SK-N-SH (cell line): ENCODE measurements at regions not wholly inside any gene's neighbourhood (a gene's known extent, or its start where the extent isn't known, plus 50 kb on each side); places are given as distances from the start of the nearest gene placed in this dataset.

Experiments used
- CTCF ChIA-PET: fragments of 300-600, 350-600 bp; formaldehyde crosslinking; extraction: SDS; loops from one replicate; lab custom pipeline; 2021; lab: Yijun Ruan, JAX
- POLR2A ChIA-PET: fragments of 350-600 bp; sonication (Branson Sonifier 250); formaldehyde crosslinking; extraction: SDS; loops from one replicate; lab custom pipeline; 2020; ENCODE audit warnings: antibody characterized with exemption, inconsistent platforms; lab: Yijun Ruan, JAX
- DNase-seq: peaks from one replicate; pipeline ENCODE4 v3.0.0; 2012
- H2AFZ ChIP-seq: fragments of 200-600 bp; sonication (generic); 2 replicates; pipeline ENCODE4 v1.8.1; 2016; ENCODE audit warnings: antibody characterized with exemption, mild to moderate bottlenecking, low read depth
- H3F3A ChIP-seq: fragments of 200-600 bp; sonication (generic); replicated peaks from 2 replicates; pipeline ENCODE3; 2016; ENCODE audit warnings: antibody characterized with exemption, mild to moderate bottlenecking; ENCODE audit not compliant: insufficient read depth
- H3K27ac ChIP-seq, 2 experiments: fragments of 200-500 bp in 1 of 2; fragments of 200-600 bp in 1 of 2; sonication (Bioruptor generic) in 1 of 2; sonication (generic), shearing (Covaris generic) in 1 of 2; 2 replicates each; pipeline versions ENCODE4 v1.5.1 to v1.6.1; 2014 to 2016; ENCODE audit warnings: low read depth in 2 of 2, inconsistent platforms in 1 of 2, low read length in 1 of 2, mild to moderate bottlenecking in 1 of 2, mixed read lengths in 1 of 2
- H3K27me3 ChIP-seq: fragments of 200-600 bp; sonication (generic), shearing (Covaris generic); 2 replicates; pipeline ENCODE4 v1.6.1; 2016; ENCODE audit warnings: mixed run types; ENCODE audit not compliant: insufficient read depth
- H3K36me3 ChIP-seq, 2 experiments: fragments of 200-500 bp in 1 of 2; fragments of 200-600 bp in 1 of 2; sonication (Bioruptor generic) in 1 of 2; sonication (generic) in 1 of 2; replicated peaks in 1 of 2; 2 replicates each; pipeline versions ENCODE3 to v1.5.1; 2014 to 2016; ENCODE audit warnings: low read length in 1 of 2, mild to moderate bottlenecking in 1 of 2; ENCODE audit not compliant: insufficient read depth in 2 of 2, control insufficient read depth in 1 of 2
- H3K4me1 ChIP-seq, 2 experiments: fragments of 200-500 bp in 1 of 2; fragments of 200-600 bp in 1 of 2; sonication (Bioruptor generic) in 1 of 2; sonication (generic), shearing (Covaris generic) in 1 of 2; 2 replicates each; pipeline versions ENCODE4 v1.5.1 to v1.6.1; 2014 to 2016; ENCODE audit warnings: low read depth in 1 of 2, low read length in 1 of 2, mixed run types in 1 of 2; ENCODE audit not compliant: insufficient read depth in 2 of 2, control insufficient read depth in 1 of 2
- H3K4me2 ChIP-seq: fragments of 200-600 bp; sonication (generic), shearing (Covaris generic); 2 replicates; pipeline ENCODE4 v1.6.1; 2017; ENCODE audit warnings: mixed run types
- H3K4me3 ChIP-seq, 2 experiments: fragments of 200-500 bp in 1 of 2; fragments of 200-600 bp in 1 of 2; sonication (Bioruptor generic) in 1 of 2; sonication (generic), shearing (Covaris generic) in 1 of 2; 2 replicates each; pipeline versions ENCODE4 v1.5.1 to v1.8.1; 2014 to 2016; ENCODE audit warnings: low read depth in 2 of 2, inconsistent platforms in 1 of 2, low read length in 1 of 2, mild to moderate bottlenecking in 1 of 2, mixed read lengths in 1 of 2, moderate library complexity in 1 of 2
- H3K79me2 ChIP-seq: fragments of 200-600 bp; sonication (generic); 2 replicates; pipeline ENCODE4 v1.8.1; 2017; ENCODE audit warnings: mild to moderate bottlenecking; ENCODE audit not compliant: insufficient read depth
- H3K9ac ChIP-seq: fragments of 200-600 bp; sonication (generic); 2 replicates; pipeline ENCODE4 v1.6.1; 2017; ENCODE audit warnings: mixed run types
- H3K9me2 ChIP-seq: fragments of 200-600 bp; sonication (generic); 2 replicates; pipeline ENCODE4 v1.6.1; 2017; ENCODE audit warnings: mixed run types
- H3K9me3 ChIP-seq: fragments of 200-600 bp; sonication (generic); 2 replicates; pipeline ENCODE4 v1.6.1; 2017; ENCODE audit warnings: mixed run types, mild to moderate bottlenecking, moderate library complexity
- H4K20me1 ChIP-seq: fragments of 200-600 bp; sonication (generic); 2 replicates; pipeline ENCODE4 v1.6.1; 2017; ENCODE audit warnings: mild to moderate bottlenecking, mixed run types; ENCODE audit not compliant: insufficient read depth
- ELF1 ChIP-seq: IDR thresholded peaks from 2 replicates; pipeline ENCODE4 v1.4.0; 2012
- EZH2phosphoT487 ChIP-seq: fragments of 200-600 bp; sonication (generic); IDR thresholded peaks from 2 replicates; pipeline ENCODE4 v1.6.1; 2017; ENCODE audit warnings: low read depth, mixed run types, mild to moderate bottlenecking, antibody characterized with exemption, moderate library complexity, borderline replicate concordance
- FOSL2 ChIP-seq: IDR thresholded peaks from 2 replicates; pipeline ENCODE4 v1.4.0; 2012; ENCODE audit warnings: low read depth, mild to moderate bottlenecking, moderate library complexity, borderline replicate concordance
- FOXJ3 ChIP-seq: sonication (generic); formaldehyde crosslinking; IDR thresholded peaks from 2 replicates; pipeline ENCODE4 v1.5.1; 2020; ENCODE audit warnings: mild to moderate bottlenecking, missing genetic modification reagents
- GABPA ChIP-seq: IDR thresholded peaks from 2 replicates; pipeline ENCODE4 v1.4.0; 2012; ENCODE audit warnings: low read depth, mild to moderate bottlenecking
- JUND ChIP-seq: IDR thresholded peaks from 2 replicates; pipeline ENCODE4 v1.4.0; 2012
- MEF2A ChIP-seq: IDR thresholded peaks from 2 replicates; pipeline ENCODE4 v1.4.0; 2012; ENCODE audit warnings: low read depth, borderline replicate concordance
- MXI1 ChIP-seq: IDR thresholded peaks from 2 replicates; pipeline ENCODE4 v1.6.1; 2012; ENCODE audit warnings: mild to moderate bottlenecking, low read depth, low read length, improper control_type of control experiment
- NFIC ChIP-seq: IDR thresholded peaks from 2 replicates; pipeline ENCODE4 v1.4.0; 2012; ENCODE audit warnings: borderline replicate concordance
- RCOR1 ChIP-seq: fragments of 150-350 bp; IDR thresholded peaks from 2 replicates; pipeline ENCODE4 v1.6.1; 2017; ENCODE audit warnings: antibody characterized with exemption, low read length
- RXRA ChIP-seq: IDR thresholded peaks from 2 replicates; pipeline ENCODE4 v1.4.0; 2012; ENCODE audit warnings: low read depth, mild to moderate bottlenecking, borderline replicate concordance
- TEAD4 ChIP-seq: IDR thresholded peaks from 2 replicates; pipeline ENCODE4 v1.4.0; 2012; ENCODE audit warnings: mild to moderate bottlenecking, borderline replicate concordance; ENCODE audit not compliant: insufficient read depth
- WGBS: methylation state at CpG from one replicate; pipeline ENCODE4 v1.1.6; 2017; ENCODE audit warnings: low lambda C conversion rate; 5-methylcytosine and 5-hydroxymethylcytosine counted together
- TF ChIP-seq, protein P1 (sequence below): fragments of 150-350 bp; IDR thresholded peaks from 2 replicates; pipeline ENCODE4 v1.6.1; 2017; ENCODE audit warnings: antibody characterized with exemption, low read length, low read depth, borderline replicate concordance
- TF ChIP-seq, protein P2 (sequence below): IDR thresholded peaks from 2 replicates; pipeline ENCODE4 v1.6.1; 2012; ENCODE audit warnings: mild to moderate bottlenecking, low read depth, low read length, moderate library complexity
- TF ChIP-seq, protein P3 (sequence below): IDR thresholded peaks from 2 replicates; pipeline ENCODE4; 2012

DNA sequence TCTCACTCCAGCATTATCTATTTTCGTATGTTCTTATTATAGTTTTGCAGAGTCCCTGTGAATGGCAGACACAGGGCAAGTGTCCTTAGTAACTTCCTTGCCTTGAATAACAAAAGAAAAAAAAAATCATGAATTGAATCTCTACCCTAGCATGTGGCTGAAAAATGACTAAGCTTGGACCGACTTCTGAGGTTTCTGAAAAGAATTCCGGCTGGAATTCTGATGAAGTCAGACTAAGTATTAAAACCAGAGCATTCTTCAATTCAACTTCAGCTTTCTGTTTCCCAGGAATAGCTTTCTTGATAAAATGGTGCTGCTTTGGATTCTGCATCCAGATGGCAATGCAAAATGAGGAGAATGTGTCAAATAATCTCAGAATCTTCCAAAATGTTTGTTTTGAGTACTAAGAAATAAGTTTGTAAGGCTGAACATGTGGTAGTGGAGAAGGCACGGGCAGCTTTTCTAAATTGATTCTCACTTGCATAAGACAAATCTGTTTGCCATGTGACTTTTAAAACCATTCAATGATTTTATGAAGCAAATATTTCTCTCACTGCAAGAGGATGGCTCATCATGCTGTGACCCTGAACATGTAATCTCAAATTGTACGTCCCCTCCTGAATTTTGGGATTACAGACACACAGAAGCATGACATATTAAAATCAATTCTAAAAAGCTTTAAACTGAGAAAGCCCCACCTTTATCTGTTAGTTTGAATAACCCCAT, 1462.8 kb upstream of the LRRTM1 start:
- H3K27me3 ChIP-seq, result no peaks in the 10 kb centered on the region
- no peak overlapping the region for H3K4me3 ChIP-seq
- H3K36me3 ChIP-seq, result no peaks in the 10 kb centered on the region
- H3F3A ChIP-seq, result no peaks in the 10 kb centered on the region
- DNase-seq, result no peak
- no peaks in the 10 kb centered on the region for H3K79me2 ChIP-seq
- WGBS, result under 1% methylated on average over 5 of the region's 5 CpGs
- H3K27ac ChIP-seq, result no peak overlapping the region
- POLR2A ChIA-PET, result interaction anchor here (0.6 kb wide), 1 partner anchor 995 kb away, joined by 3 read pairs; no protein-coding TSS in a partner anchor
- H3K9me2 ChIP-seq, result no peaks in the 10 kb centered on the region
- no peak overlapping the region for H3K9ac ChIP-seq
- H3K4me2 ChIP-seq, result no peak overlapping the region
- no peaks in the 10 kb centered on the region for H3K4me1 ChIP-seq
- no peaks in the 10 kb centered on the region for H4K20me1 ChIP-seq
- H3K9me3 ChIP-seq, result peaks cover 4% of the 10 kb centered on the region; the same call in 1 of the 2 replicates
- H2AFZ ChIP-seq, result no peak overlapping the region
- TF ChIP-seq EZH2phosphoT487, result no peak
- no peak for TF ChIP-seq RCOR1
- TF ChIP-seq MEF2A, result no peak
- no peak for TF ChIP-seq GABPA
- TF ChIP-seq MXI1, result no peak
- TF ChIP-seq NFIC, result no peak
- no peak for TF ChIP-seq TEAD4
- TF ChIP-seq JUND, result no peak
- no peak for TF ChIP-seq RXRA
- no peak for TF ChIP-seq FOXJ3 (CRISPR knock-in tag)
- TF ChIP-seq, protein P1, sequence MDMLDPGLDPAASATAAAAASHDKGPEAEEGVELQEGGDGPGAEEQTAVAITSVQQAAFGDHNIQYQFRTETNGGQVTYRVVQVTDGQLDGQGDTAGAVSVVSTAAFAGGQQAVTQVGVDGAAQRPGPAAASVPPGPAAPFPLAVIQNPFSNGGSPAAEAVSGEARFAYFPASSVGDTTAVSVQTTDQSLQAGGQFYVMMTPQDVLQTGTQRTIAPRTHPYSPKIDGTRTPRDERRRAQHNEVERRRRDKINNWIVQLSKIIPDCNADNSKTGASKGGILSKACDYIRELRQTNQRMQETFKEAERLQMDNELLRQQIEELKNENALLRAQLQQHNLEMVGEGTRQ, result no peak
- no peak for TF ChIP-seq ELF1
- TF ChIP-seq, protein P2, sequence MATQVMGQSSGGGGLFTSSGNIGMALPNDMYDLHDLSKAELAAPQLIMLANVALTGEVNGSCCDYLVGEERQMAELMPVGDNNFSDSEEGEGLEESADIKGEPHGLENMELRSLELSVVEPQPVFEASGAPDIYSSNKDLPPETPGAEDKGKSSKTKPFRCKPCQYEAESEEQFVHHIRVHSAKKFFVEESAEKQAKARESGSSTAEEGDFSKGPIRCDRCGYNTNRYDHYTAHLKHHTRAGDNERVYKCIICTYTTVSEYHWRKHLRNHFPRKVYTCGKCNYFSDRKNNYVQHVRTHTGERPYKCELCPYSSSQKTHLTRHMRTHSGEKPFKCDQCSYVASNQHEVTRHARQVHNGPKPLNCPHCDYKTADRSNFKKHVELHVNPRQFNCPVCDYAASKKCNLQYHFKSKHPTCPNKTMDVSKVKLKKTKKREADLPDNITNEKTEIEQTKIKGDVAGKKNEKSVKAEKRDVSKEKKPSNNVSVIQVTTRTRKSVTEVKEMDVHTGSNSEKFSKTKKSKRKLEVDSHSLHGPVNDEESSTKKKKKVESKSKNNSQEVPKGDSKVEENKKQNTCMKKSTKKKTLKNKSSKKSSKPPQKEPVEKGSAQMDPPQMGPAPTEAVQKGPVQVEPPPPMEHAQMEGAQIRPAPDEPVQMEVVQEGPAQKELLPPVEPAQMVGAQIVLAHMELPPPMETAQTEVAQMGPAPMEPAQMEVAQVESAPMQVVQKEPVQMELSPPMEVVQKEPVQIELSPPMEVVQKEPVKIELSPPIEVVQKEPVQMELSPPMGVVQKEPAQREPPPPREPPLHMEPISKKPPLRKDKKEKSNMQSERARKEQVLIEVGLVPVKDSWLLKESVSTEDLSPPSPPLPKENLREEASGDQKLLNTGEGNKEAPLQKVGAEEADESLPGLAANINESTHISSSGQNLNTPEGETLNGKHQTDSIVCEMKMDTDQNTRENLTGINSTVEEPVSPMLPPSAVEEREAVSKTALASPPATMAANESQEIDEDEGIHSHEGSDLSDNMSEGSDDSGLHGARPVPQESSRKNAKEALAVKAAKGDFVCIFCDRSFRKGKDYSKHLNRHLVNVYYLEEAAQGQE, result no peak
- TF ChIP-seq, protein P3, sequence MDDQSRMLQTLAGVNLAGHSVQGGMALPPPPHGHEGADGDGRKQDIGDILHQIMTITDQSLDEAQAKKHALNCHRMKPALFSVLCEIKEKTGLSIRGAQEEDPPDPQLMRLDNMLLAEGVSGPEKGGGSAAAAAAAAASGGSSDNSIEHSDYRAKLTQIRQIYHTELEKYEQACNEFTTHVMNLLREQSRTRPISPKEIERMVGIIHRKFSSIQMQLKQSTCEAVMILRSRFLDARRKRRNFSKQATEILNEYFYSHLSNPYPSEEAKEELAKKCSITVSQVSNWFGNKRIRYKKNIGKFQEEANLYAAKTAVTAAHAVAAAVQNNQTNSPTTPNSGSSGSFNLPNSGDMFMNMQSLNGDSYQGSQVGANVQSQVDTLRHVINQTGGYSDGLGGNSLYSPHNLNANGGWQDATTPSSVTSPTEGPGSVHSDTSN, result no peak
- no peak for TF ChIP-seq FOSL2
- CTCF ChIA-PET, result no interaction called here
